IPS-20b (cell line): ENCODE measurements at regions not wholly inside any gene's neighbourhood (a gene's known extent, or its start where the extent isn't known, plus 50 kb on each side); places are given as distances from the start of the nearest gene placed in this dataset.
"Not testable (repeated sequence)": the region's sequence is repeated elsewhere in the genome, so short reads cannot be mapped to it uniquely, and the experiment has no call there.

Experiments used
- H3K27ac ChIP-seq: one replicate; pipeline ENCODE4 v1.5.1; 2013; ENCODE audit warnings: low read length
- H3K27me3 ChIP-seq: 2 replicates; pipeline ENCODE4 v1.6.1; 2013; ENCODE audit warnings: mild to moderate bottlenecking, low read length, inconsistent platforms; ENCODE audit not compliant: insufficient read depth
- H3K36me3 ChIP-seq: 2 replicates; pipeline ENCODE4 v1.6.1; 2013; ENCODE audit warnings: low read depth, mild to moderate bottlenecking, inconsistent platforms, low read length, moderate library complexity; ENCODE audit not compliant: insufficient read depth
- H3K4me1 ChIP-seq: 2 replicates; pipeline ENCODE4 v1.6.1; 2013; ENCODE audit warnings: mild to moderate bottlenecking, control low read depth, inconsistent platforms, low read length, moderate library complexity; ENCODE audit not compliant: insufficient read depth
- H3K4me3 ChIP-seq: 2 replicates; pipeline ENCODE4 v1.5.1; 2013; ENCODE audit warnings: mild to moderate bottlenecking, low read length, inconsistent platforms
- H3K9ac ChIP-seq: 2 replicates; pipeline ENCODE4 v1.6.1; 2013; ENCODE audit warnings: low read depth, mild to moderate bottlenecking, inconsistent platforms, low read length, moderate library complexity
- H3K9me3 ChIP-seq: 2 replicates; pipeline ENCODE4 v1.6.1; 2013; ENCODE audit warnings: mild to moderate bottlenecking, low read depth, low read length, inconsistent platforms; ENCODE audit not compliant: insufficient read depth

DNA sequence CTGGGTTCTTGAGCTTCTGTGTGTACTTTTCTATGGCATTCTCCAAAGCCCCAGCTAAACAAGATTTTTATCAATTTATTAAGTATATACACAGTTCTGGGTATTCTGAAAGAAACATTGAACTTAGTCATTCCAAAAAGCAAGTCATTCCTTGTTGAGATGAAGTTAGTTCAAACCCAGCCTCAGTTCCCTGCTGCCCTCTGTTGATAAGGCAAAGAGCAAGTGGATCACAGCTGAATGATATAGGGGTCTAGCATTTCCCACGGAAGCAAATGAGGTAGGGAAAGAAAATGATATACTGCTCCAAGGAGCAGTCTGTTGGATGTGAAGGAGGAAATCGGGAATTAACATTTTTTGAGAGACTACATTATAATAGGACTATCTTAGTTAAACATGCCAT, 841.8 kb upstream of the TENM4 start:
- H3K36me3 ChIP-seq, result no peaks in the 10 kb centered on the region
- H3K9me3 ChIP-seq, result no peaks in the 10 kb centered on the region
- H3K27me3 ChIP-seq, result no peaks in the 10 kb centered on the region
- H3K27ac ChIP-seq, result no peak overlapping the region
- no peak overlapping the region for H3K9ac ChIP-seq
- no peak overlapping the region for H3K4me3 ChIP-seq
- peaks cover 6% of the 10 kb centered on the region; the same call in 1 of the 2 replicates for H3K4me1 ChIP-seq

- no peak overlapping the region for H3K9ac ChIP-seq
- H3K27me3 ChIP-seq, result no peaks in the 10 kb centered on the region
- no peaks in the 10 kb centered on the region for H3K4me1 ChIP-seq
- no peaks in the 10 kb centered on the region for H3K9me3 ChIP-seq
- no peak overlapping the region for H3K4me3 ChIP-seq
- H3K36me3 ChIP-seq, result no peaks in the 10 kb centered on the region
- no peak overlapping the region for H3K27ac ChIP-seq
Observed at GRCh38 chr11:80281194-80281593, 840.4 kb upstream of the TENM4 start.

DNA sequence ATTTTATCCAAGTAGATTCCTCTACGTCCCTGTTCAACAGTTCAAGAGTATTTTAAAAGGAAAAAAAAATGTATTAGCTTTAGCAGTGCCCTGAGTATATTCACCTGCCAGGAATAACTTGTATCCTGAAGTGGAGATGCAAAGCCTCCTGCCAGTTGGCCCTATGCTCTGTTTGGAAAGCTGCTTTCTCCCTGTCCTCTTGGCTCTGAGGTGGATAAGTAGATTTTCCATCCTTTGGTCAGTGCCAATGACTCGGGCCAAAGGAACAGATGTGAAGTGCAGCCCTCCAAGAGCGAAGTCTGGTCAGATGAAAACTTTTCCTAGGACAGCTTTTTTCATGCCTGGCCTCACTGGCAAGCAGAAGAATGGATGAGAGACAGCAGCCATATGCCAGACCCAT, 839.9 kb upstream of the TENM4 start:
- H3K9ac ChIP-seq, result no peak overlapping the region
- no peaks in the 10 kb centered on the region for H3K36me3 ChIP-seq
- no peak overlapping the region for H3K4me3 ChIP-seq
- H3K27ac ChIP-seq, result no peak overlapping the region
- H3K4me1 ChIP-seq, result no peaks in the 10 kb centered on the region
- no peaks in the 10 kb centered on the region for H3K9me3 ChIP-seq
- no peaks in the 10 kb centered on the region for H3K27me3 ChIP-seq

DNA sequence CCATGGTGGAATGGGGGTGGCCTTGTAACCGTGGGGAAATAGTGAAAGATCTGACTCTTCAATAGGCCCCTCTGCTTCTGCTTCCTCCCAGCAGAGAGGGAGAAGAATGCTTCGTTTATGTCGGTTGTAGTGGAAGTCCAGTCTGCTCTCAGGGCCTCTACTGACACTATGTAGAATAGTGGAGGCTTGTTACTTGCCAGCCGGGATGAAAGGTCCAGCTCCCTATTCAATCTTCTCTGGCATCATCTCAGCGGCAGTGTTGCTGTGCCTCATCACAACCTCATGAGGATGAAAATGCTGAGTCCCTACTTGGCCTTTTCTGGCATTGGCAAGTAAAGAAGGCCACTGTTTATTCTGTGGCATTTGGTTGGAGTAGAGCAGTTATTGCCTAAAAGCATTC, 820.9 kb upstream of the TENM4 start:
- Histone ChIP-seq H3K9me3 (no peaks in the 10 kb centered on the region), H3K9ac (no peak overlapping the region), H3K4me1 (no peaks in the 10 kb centered on the region; the same call in 1 of the 2 replicates), H3K4me3 (no peak overlapping the region), H3K36me3 (no peaks in the 10 kb centered on the region), H3K27me3 (no peaks in the 10 kb centered on the region), H3K27ac (no peak overlapping the region)

DNA sequence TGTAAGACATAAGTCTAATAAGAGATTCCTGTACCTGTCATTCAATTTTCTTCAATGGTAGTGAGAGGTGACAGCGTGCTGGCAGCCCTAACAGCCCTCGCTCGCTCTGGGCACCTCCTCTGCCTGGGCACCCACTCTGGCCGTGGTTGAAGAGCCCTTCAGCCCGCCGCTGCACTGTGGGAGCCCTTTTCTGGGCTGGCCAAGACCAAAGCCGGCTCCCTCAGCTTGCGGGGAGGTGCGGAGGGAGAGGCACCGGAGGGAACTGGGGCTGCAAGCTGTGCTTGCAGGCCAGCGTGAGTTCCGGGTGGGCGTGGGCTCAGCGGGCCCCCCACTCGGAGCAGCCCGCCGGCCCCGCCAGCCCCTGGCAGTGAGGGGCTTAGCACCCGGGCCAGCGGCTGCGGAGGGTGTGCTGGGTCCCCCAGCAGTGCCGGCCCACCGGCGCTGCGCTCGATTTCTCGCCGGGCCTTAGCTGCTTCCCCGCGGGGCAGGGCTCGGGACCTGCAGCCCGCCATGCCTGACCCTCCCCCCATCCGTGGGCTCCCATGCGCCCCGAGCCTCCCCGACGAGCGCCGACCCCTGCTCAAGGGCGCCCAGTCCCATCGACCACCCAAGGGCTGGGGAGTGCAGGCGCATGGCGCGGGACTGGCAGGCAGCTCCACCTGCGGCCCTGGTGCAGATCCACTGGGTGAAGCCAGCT, 816.6 kb upstream of the TENM4 start:
- H3K9ac ChIP-seq, H3K4me1 ChIP-seq: not testable (repeated sequence)

GRCh38 chr11:80255021-80255420, 814.2 kb upstream of the TENM4 start:
- Histone ChIP-seq H3K36me3 (no peaks in the 10 kb centered on the region), H3K4me3 (no peak overlapping the region), H3K4me1 (no peaks in the 10 kb centered on the region; the same call in 1 of the 2 replicates), H3K27me3 (no peaks in the 10 kb centered on the region), H3K27ac (no peak overlapping the region), H3K9me3 (no peaks in the 10 kb centered on the region), H3K9ac (no peak overlapping the region)

More for the DNA sequence above, 816.6 kb upstream of the TENM4 start:
- not testable (repeated sequence) for H3K27me3 ChIP-seq, H3K4me3 ChIP-seq, H3K36me3 ChIP-seq, H3K9me3 ChIP-seq, H3K27ac ChIP-seq

GRCh38 chr11:80241766-80242165, 800.9 kb upstream of the TENM4 start:
- Histone ChIP-seq H3K36me3 (no peaks in the 10 kb centered on the region), H3K9ac (no peak overlapping the region), H3K9me3 (no peaks in the 10 kb centered on the region), H3K27me3 (no peaks in the 10 kb centered on the region), H3K27ac (no peak overlapping the region), H3K4me3 (no peak overlapping the region), H3K4me1 (no peaks in the 10 kb centered on the region)

DNA sequence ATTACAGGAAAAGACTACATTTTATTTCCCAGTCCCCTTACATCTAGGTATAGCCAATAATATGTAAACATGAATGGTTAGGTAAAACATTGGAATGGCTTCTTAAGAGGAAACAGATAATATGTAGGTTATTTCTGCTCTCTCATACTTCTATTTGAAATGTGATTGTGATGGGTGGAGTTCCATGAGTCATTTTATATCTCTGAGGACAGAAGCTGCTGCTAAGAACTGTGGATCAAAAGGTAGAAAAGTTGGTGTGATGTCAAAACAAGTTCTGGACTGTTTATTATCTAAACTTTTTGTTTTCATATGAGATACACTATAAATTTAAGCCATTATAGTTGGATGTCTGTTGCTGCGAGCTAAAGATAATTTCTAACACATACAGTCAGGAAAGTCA, 799.4 kb upstream of the TENM4 start:
- H3K4me1 ChIP-seq, result no peaks in the 10 kb centered on the region

GRCh38 chr11:80239217-80239616, 798.4 kb upstream of the TENM4 start:
- Histone ChIP-seq H3K27me3 (no peaks in the 10 kb centered on the region), H3K4me1 (no peaks in the 10 kb centered on the region), H3K36me3 (no peaks in the 10 kb centered on the region), H3K4me3 (no peak overlapping the region), H3K9ac (no peak overlapping the region), H3K27ac (no peak overlapping the region), H3K9me3 (peaks cover 17% of the 10 kb centered on the region; the same call in 1 of the 2 replicates)

More for the DNA sequence above, 799.4 kb upstream of the TENM4 start:
- Histone ChIP-seq H3K4me3 (no peak overlapping the region), H3K9ac (no peak overlapping the region), H3K36me3 (no peaks in the 10 kb centered on the region), H3K27me3 (no peaks in the 10 kb centered on the region), H3K9me3 (peaks cover 12% of the 10 kb centered on the region; the same call in 1 of the 2 replicates), H3K27ac (no peak overlapping the region)

- Histone ChIP-seq H3K36me3 (no peaks in the 10 kb centered on the region), H3K4me1 (no peaks in the 10 kb centered on the region), H3K4me3 (no peak overlapping the region), H3K27ac (no peak overlapping the region), H3K9ac (no peak overlapping the region), H3K9me3 (peaks cover 13% of the 10 kb centered on the region; the same call in 1 of the 2 replicates), H3K27me3 (no peaks in the 10 kb centered on the region)
Observed at GRCh38 chr11:80227915-80228314, 787.1 kb upstream of the TENM4 start.

DNA sequence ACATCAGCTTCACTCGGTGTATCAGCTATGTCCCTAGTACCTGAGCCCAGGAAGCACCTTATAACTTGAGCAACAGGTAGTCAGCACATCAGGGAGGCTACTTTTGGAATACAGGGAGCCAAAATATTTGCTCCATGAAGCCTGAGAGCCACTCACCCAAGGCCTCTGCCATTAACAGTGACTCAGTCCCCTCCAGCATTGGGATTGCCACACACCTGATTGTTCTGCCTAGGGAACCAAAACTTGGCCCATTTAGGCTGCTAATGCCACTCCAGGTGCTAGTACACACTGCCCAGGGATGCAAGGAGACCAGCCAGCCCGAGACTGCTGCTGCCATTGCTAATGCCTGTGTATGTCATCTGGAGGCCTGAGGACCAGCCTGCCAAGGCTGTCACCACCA, 773.6 kb upstream of the TENM4 start:
- H3K9me3 ChIP-seq, result no peaks in the 10 kb centered on the region

GRCh38 chr11:80211673-80212072, 770.8 kb upstream of the TENM4 start:
- Histone ChIP-seq H3K4me1 (no peaks in the 10 kb centered on the region), H3K9me3 (no peaks in the 10 kb centered on the region), H3K4me3 (no peak overlapping the region), H3K27ac (no peak overlapping the region), H3K27me3 (no peaks in the 10 kb centered on the region), H3K36me3 (no peaks in the 10 kb centered on the region), H3K9ac (no peak overlapping the region)

More for the DNA sequence above, 773.6 kb upstream of the TENM4 start:
- Histone ChIP-seq H3K9ac (no peak overlapping the region), H3K36me3 (no peaks in the 10 kb centered on the region), H3K4me1 (no peaks in the 10 kb centered on the region), H3K4me3 (no peak overlapping the region), H3K27me3 (no peaks in the 10 kb centered on the region), H3K27ac (no peak overlapping the region)
